ENCODE measurements at regions not wholly inside any gene's neighbourhood (a gene's known extent, or its start where the extent isn't known, plus 50 kb on each side); places are given as distances from the start of the nearest gene placed in this dataset.
"Not testable (repeated sequence)": the region's sequence is repeated elsewhere in the genome, so short reads cannot be mapped to it uniquely, and the experiment has no call there.

- DNase-seq: no peak
Observed at GRCh38 chr16:48978501-48978900, 303.1 kb downstream of the CBLN1 start.

- no peak for DNase-seq
Observed at GRCh38 chr16:48972236-48972635, 309.4 kb downstream of the CBLN1 start.

GRCh38 chr16:48971571-48972077, 310.0 kb downstream of the CBLN1 start:
- no peak for DNase-seq

GRCh38 chr16:48970216-48970615, 311.4 kb downstream of the CBLN1 start:
- DNase-seq: no peak

GRCh38 chr16:48969611-48970010, 312.0 kb downstream of the CBLN1 start:
- DNase-seq: no peak

- no peak for DNase-seq
Observed at GRCh38 chr16:48965386-48965785, 316.3 kb downstream of the CBLN1 start.

GRCh38 chr16:48963901-48964615, 317.6 kb downstream of the CBLN1 start:
- DNase-seq: no peak

GRCh38 chr16:48963306-48963705, 318.3 kb downstream of the CBLN1 start:
- no peak for DNase-seq

- no peak for DNase-seq
Observed at GRCh38 chr16:48961546-48961945, 320.1 kb downstream of the CBLN1 start.

- DNase-seq: no peak
Observed at GRCh38 chr16:48960830-48961229, 320.8 kb downstream of the CBLN1 start.

- no peak for DNase-seq
Observed at GRCh38 chr16:48959747-48960146, 321.9 kb downstream of the CBLN1 start.

GRCh38 chr16:48959204-48959603, 322.4 kb downstream of the CBLN1 start:
- DNase-seq: no peak

- no peak for DNase-seq
Observed at GRCh38 chr16:48958681-48959080, 323.0 kb downstream of the CBLN1 start.

GRCh38 chr16:48956620-48957019, 325.0 kb downstream of the CBLN1 start:
- no peak for DNase-seq

GRCh38 chr16:48955837-48956236, 325.8 kb downstream of the CBLN1 start:
- DNase-seq: no peak

- DNase-seq: not testable (repeated sequence)
Observed at GRCh38 chr16:48951621-48952125, 330.0 kb downstream of the CBLN1 start.

- DNase-seq: no peak
Observed at GRCh38 chr16:48950184-48950583, 331.5 kb downstream of the CBLN1 start.

GRCh38 chr16:48949636-48950035, 332.0 kb downstream of the CBLN1 start:
- no peak for DNase-seq

- DNase-seq: no peak
Observed at GRCh38 chr16:48948911-48949310, 332.7 kb downstream of the CBLN1 start.

GRCh38 chr16:48947371-48947713, 334.3 kb downstream of the CBLN1 start:
- no peak for DNase-seq

GRCh38 chr16:48946686-48947370, 334.8 kb downstream of the CBLN1 start:
- no peak for DNase-seq

- no peak for DNase-seq
Observed at GRCh38 chr16:48942996-48943395, 333.0 kb upstream of the N4BP1 start.

- no peak for DNase-seq
Observed at GRCh38 chr16:48936811-48937210, 326.8 kb upstream of the N4BP1 start.

GRCh38 chr16:48932216-48932855, 322.4 kb upstream of the N4BP1 start:
- DNase-seq: no peak

All from T-helper 1 cell (primary cell).